Calu3 (cell line): ENCODE measurements at regions not wholly inside any gene's neighbourhood (a gene's known extent, or its start where the extent isn't known, plus 50 kb on each side); places are given as distances from the start of the nearest gene placed in this dataset.

ENCODE experiments used
- BruUV-seq: library from RNA; stranded (reverse); fragments of 400-500 nt; replicated peaks from 2 replicates; lab custom pipeline; 2021; lab: Mats Ljungman, UMichigan
- CTCF ChIA-PET: fragments of 300-600 bp; sonication (Branson Sonifier 250); formaldehyde crosslinking; loops from one replicate; lab custom pipeline; 2022; ENCODE audit warnings: antibody characterized with exemption; lab: Charles Lee
- DNase-seq: peaks from one replicate; pipeline ENCODE4 v3.0.0; 2022
- H3K27ac Mint-ChIP-seq: one replicate; pipeline ENCODE4 v1.8.0; 2022; ENCODE audit warnings: mixed read lengths; ENCODE audit not compliant: unreplicated experiment
- H3K27me3 Mint-ChIP-seq: one replicate; pipeline ENCODE4 v1.8.0; 2022; ENCODE audit warnings: mixed read lengths; ENCODE audit not compliant: unreplicated experiment
- H3K36me3 Mint-ChIP-seq: one replicate; pipeline ENCODE4 v1.8.0; 2022; ENCODE audit warnings: mild to moderate bottlenecking, moderate library complexity, mixed read lengths; ENCODE audit not compliant: insufficient read depth, unreplicated experiment
- H3K4me1 Mint-ChIP-seq: one replicate; pipeline ENCODE4 v1.8.0; 2022; ENCODE audit warnings: mild to moderate bottlenecking, low read depth, mixed read lengths; ENCODE audit not compliant: unreplicated experiment
- H3K4me3 Mint-ChIP-seq: one replicate; pipeline ENCODE4 v1.8.0; 2022; ENCODE audit warnings: mild to moderate bottlenecking, low read depth, moderate library complexity, mixed read lengths; ENCODE audit not compliant: unreplicated experiment
- H3K9me3 Mint-ChIP-seq: one replicate; pipeline ENCODE4 v1.8.0; 2022; ENCODE audit warnings: low read depth, mixed read lengths; ENCODE audit not compliant: unreplicated experiment
- CTCF ChIP-seq: fragments of 200-600 bp; IDR thresholded peaks from one replicate; pipeline ENCODE4 v1.8.0; 2022; ENCODE audit warnings: antibody characterized with exemption; ENCODE audit not compliant: unreplicated experiment
- intact Hi-C: fragments of 100-400 bp; cut with micrococcal nuclease; formaldehyde crosslinking; loops from one replicate; pipeline ENCODE4 v1.10.0; 2022; ENCODE audit not compliant: unreplicated experiment

DNA sequence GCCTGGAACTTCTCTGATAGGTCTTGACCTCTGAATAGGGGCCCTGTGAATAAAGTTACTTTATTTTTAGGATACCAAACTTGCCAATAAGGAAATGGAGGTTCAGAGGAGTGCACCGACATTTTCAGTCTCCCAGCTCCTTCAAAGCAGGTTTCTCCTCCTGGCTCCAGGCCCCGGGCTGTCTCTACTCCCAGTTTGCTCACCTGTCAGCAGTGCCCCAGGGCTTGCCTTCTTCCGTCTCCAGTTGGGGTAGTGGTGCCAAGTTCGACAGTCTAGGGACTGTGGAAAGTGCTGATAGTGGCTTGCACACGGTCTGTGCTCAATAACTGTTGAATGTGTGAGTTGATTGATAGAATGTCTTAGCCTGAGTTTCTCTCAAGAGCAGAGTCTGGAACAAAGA, 149.2 kb downstream of the ACTL8 start:
- H3K27me3 Mint-ChIP-seq: peaks cover 99% of the 10 kb centered on the region
- CTCF ChIA-PET: no interaction called here
- intact Hi-C loops: no loop called here
- no peak overlapping the region for H3K27ac Mint-ChIP-seq
- H3K9me3 Mint-ChIP-seq: no peaks in the 10 kb centered on the region
- no peak for TF ChIP-seq CTCF
- no peak overlapping the region for H3K4me3 Mint-ChIP-seq
- BruUV-seq: no TSS peak
- DNase-seq: no peak
- H3K36me3 Mint-ChIP-seq: no peaks in the 10 kb centered on the region
- H3K4me1 Mint-ChIP-seq: no peaks in the 10 kb centered on the region

- Mint-ChIP-seq H3K9me3 (no peaks in the 10 kb centered on the region), H3K27me3 (peaks cover 95% of the 10 kb centered on the region), H3K4me1 (no peaks in the 10 kb centered on the region), H3K36me3 (no peaks in the 10 kb centered on the region), H3K27ac (no peak overlapping the region), H3K4me3 (no peak overlapping the region)
- BruUV-seq: no TSS peak
- DNase-seq: no peak
- no peak for TF ChIP-seq CTCF
- intact Hi-C loops: no loop called here
- CTCF ChIA-PET: no interaction called here
These were observed 152.9 kb downstream of the ACTL8 start for GRCh38 chr1:17907999-17908398.

DNA sequence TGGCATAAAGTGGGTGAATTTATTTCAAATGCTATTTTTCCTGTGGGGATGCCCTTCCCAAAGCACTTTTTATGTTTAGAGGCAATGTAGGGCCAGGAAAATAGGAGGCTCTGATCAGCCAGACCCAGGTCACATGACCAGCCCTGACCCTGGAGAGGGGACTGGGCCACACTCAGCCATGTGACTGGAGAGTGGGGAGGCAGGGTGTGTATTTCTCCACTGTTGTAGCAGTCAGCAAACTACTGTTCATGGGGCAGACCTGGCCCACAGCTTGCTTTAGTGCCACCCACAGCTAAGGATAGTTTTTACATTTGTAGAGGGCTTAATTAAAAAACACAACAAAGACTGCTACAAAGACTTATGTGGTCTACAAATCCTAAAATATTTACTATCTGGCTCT, 153.8 kb downstream of the ACTL8 start:
- no peak for TF ChIP-seq CTCF
- H3K4me1 Mint-ChIP-seq: no peaks in the 10 kb centered on the region
- no peak overlapping the region for H3K4me3 Mint-ChIP-seq
- H3K9me3 Mint-ChIP-seq: no peaks in the 10 kb centered on the region
- H3K27ac Mint-ChIP-seq: no peak overlapping the region
- no peak for DNase-seq
- BruUV-seq: no TSS peak
- CTCF ChIA-PET: no interaction called here
- H3K36me3 Mint-ChIP-seq: no peaks in the 10 kb centered on the region
- intact Hi-C loops: no loop called here
- H3K27me3 Mint-ChIP-seq: peaks cover 95% of the 10 kb centered on the region

DNA sequence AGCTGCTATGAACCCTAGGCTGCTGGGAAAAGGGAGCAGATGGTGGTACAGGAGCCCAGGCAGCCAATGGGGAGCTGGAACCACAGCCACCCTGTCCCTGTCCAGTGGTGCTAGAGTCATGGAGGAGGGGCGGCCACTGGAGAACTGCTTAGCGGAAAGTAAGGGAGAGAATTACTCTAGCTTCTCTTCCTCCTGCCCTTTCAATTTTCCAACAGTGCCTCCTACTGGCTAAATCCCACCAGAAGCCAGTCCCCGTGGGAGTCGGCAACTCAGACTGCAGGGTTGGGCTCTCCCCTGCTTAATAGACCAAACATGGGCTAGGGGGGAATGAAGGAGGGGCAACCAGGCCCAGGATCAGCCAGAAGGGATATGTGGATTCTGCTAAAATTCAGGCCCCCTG, 154.5 kb downstream of the ACTL8 start:
- Mint-ChIP-seq H3K27me3 (peaks cover 95% of the 10 kb centered on the region), H3K27ac (no peak overlapping the region), H3K4me1 (no peaks in the 10 kb centered on the region), H3K36me3 (no peaks in the 10 kb centered on the region), H3K9me3 (no peaks in the 10 kb centered on the region), H3K4me3 (no peak overlapping the region)
- CTCF ChIA-PET: interaction anchor here (0.6 kb wide), 1 partner anchor 185 kb away, joined by 4 read pairs; no protein-coding TSS in a partner anchor
- intact Hi-C loops: no loop called here
- TF ChIP-seq CTCF: no peak
- no peak for DNase-seq
- BruUV-seq: no TSS peak
